Activated T-helper 1 cell treated with Interleukin-2 at 50 U/mL for 16 hours (primary cell): ENCODE measurements at regions not wholly inside any gene's neighbourhood (a gene's known extent, or its start where the extent isn't known, plus 50 kb on each side); places are given as distances from the start of the nearest gene placed in this dataset.
"Not testable (repeated sequence)": the region's sequence is repeated elsewhere in the genome, so short reads cannot be mapped to it uniquely, and the experiment has no call there.

ENCODE experiments used
- DNase-seq: peaks from one replicate; pipeline ENCODE4 v3.0.0-alpha.2; 2020; ENCODE audit warnings: low read depth

GRCh38 chr1:90824551-90824950 is 107.4 kb upstream of the BARHL2 start:
- DNase-seq, result no peak

- DNase-seq, result no peak
Observed at GRCh38 chr1:90823686-90824085, 106.6 kb upstream of the BARHL2 start.

- DNase-seq, result no peak
Observed at GRCh38 chr1:90821788-90822359, 104.8 kb upstream of the BARHL2 start.

GRCh38 chr1:90821152-90821787 is 104.2 kb upstream of the BARHL2 start:
- DNase-seq, result no peak

GRCh38 chr1:90820745-90821144 is 103.6 kb upstream of the BARHL2 start:
- no peak for DNase-seq

- DNase-seq, result no peak
Observed at GRCh38 chr1:90817399-90817798, 100.3 kb upstream of the BARHL2 start.

- not testable (repeated sequence) for DNase-seq
Observed at GRCh38 chr1:90812237-90812636, 95.1 kb upstream of the BARHL2 start.

- DNase-seq, result not testable (repeated sequence)
Observed at GRCh38 chr1:90811444-90811950, 94.4 kb upstream of the BARHL2 start.

- no peak for DNase-seq
Observed at GRCh38 chr1:90810681-90811080, 93.6 kb upstream of the BARHL2 start.

- no peak for DNase-seq
Observed at GRCh38 chr1:90809996-90810395, 92.9 kb upstream of the BARHL2 start.

GRCh38 chr1:90809093-90809492 is 92.0 kb upstream of the BARHL2 start:
- no peak for DNase-seq

- DNase-seq, result no peak
Observed at GRCh38 chr1:90807329-90807728, 90.2 kb upstream of the BARHL2 start.

GRCh38 chr1:90802622-90803021 is 85.5 kb upstream of the BARHL2 start:
- no peak for DNase-seq

- DNase-seq, result no peak
Observed at GRCh38 chr1:90800012-90800717, 83.1 kb upstream of the BARHL2 start.

GRCh38 chr1:90799326-90799725 is 82.2 kb upstream of the BARHL2 start:
- DNase-seq, result no peak

GRCh38 chr1:90798883-90799282 is 81.8 kb upstream of the BARHL2 start:
- DNase-seq, result no peak

- no peak for DNase-seq
Observed at GRCh38 chr1:90798344-90798743, 81.2 kb upstream of the BARHL2 start.

GRCh38 chr1:90795431-90795830 is 78.3 kb upstream of the BARHL2 start:
- no peak for DNase-seq

GRCh38 chr1:90786709-90787108 is 69.6 kb upstream of the BARHL2 start:
- DNase-seq, result no peak

- DNase-seq, result no peak
Observed at GRCh38 chr1:90784186-90784847, 67.2 kb upstream of the BARHL2 start.

GRCh38 chr1:90783181-90783580 is 66.1 kb upstream of the BARHL2 start:
- no peak for DNase-seq

- DNase-seq, result no peak
Observed at GRCh38 chr1:90782046-90782445, 64.9 kb upstream of the BARHL2 start.

GRCh38 chr1:90781534-90781933 is 64.4 kb upstream of the BARHL2 start:
- DNase-seq, result no peak
